Ovary (tissue), 3 donors: ENCODE measurements at regions not wholly inside any gene's neighbourhood (a gene's known extent, or its start where the extent isn't known, plus 50 kb on each side); places are given as distances from the start of the nearest gene placed in this dataset.

ENCODE experiments used
- CTCF ChIP-seq, 3 donors: fragments of 450-650 bp in 2 of 3; fragments of 200-600 bp in 1 of 3; IDR thresholded peaks; one replicate each; pipeline versions ENCODE4 v1.5.1 to v1.8.0; 2016 to 2022; ENCODE audit warnings: antibody characterized with exemption in 3 of 3, mild to moderate bottlenecking in 1 of 3
- EP300 ChIP-seq: sonication (generic); formaldehyde crosslinking; IDR thresholded peaks from one replicate; pipeline ENCODE4 v1.6.1; 2017; ENCODE audit warnings: antibody characterized with exemption
- POLR2A ChIP-seq: fragments of 450-650 bp; IDR thresholded peaks from one replicate; pipeline ENCODE4 v1.6.1; 2017; ENCODE audit warnings: antibody characterized with exemption, mild to moderate bottlenecking, moderate library complexity
- donor health status: DM: no; HTN: no; CAD: no.

GRCh38 chr2:201956361-201956760 lies 77.3 kb upstream of the FZD7 start:
- no peak for TF ChIP-seq EP300
- no peak for TF ChIP-seq CTCF (IDR thresholded peaks at IDR 0.05)
- no peak for TF ChIP-seq POLR2A
